ENCODE measurements at regions not wholly inside any gene's neighbourhood (a gene's known extent, or its start where the extent isn't known, plus 50 kb on each side); places are given as distances from the start of the nearest gene placed in this dataset.

GRCh38 chr6:140586426-140587061 lies 1212.1 kb upstream of the CITED2 start:
- no peak overlapping the region for H3K4me3 Mint-ChIP-seq
- H3K4me1 Mint-ChIP-seq = peaks cover 36% of the 10 kb centered on the region
- H3K27ac Mint-ChIP-seq = peak overlapping the region; percentile 73
- peaks cover 17% of the 10 kb centered on the region for H3K36me3 Mint-ChIP-seq (ENCODE audit: low read depth)
- H3K9me3 Mint-ChIP-seq = peaks cover 17% of the 10 kb centered on the region
- H3K27me3 Mint-ChIP-seq = peaks cover 5% of the 10 kb centered on the region
- ChIA-PET CTCF (interaction anchor here (1.0 kb wide), 1 partner anchor 17 kb away, joined by 3 read pairs; no protein-coding TSS in a partner anchor), POLR2A (no interaction called here)
- peak; percentile 14 for DNase-seq

GRCh38 chr6:140581601-140582000 lies 1207.2 kb upstream of the CITED2 start:
- Mint-ChIP-seq H3K27me3 (peaks cover 17% of the 10 kb centered on the region), H3K4me3 (peak overlapping the region; percentile 6), H3K36me3 (ENCODE audit: low read depth) (peaks cover 15% of the 10 kb centered on the region), H3K4me1 (peaks cover 38% of the 10 kb centered on the region), H3K9me3 (peaks cover 13% of the 10 kb centered on the region), H3K27ac (peak overlapping the region; percentile 0)
- ChIA-PET POLR2A (no interaction called here), CTCF (no interaction called here)
- DNase-seq = peak; percentile 22

GRCh38 chr6:140579918-140580317 lies 1205.5 kb upstream of the CITED2 start:
- Mint-ChIP-seq H3K9me3 (peaks cover 12% of the 10 kb centered on the region), H3K27me3 (peaks cover 23% of the 10 kb centered on the region), H3K36me3 (ENCODE audit: low read depth) (peaks cover 12% of the 10 kb centered on the region), H3K4me1 (peaks cover 29% of the 10 kb centered on the region), H3K4me3 (no peak overlapping the region), H3K27ac (no peak overlapping the region)
- ChIA-PET POLR2A (no interaction called here), CTCF (interaction anchor here (0.5 kb wide), 1 partner anchor 983 kb away, joined by 6 read pairs; no protein-coding TSS in a partner anchor)
- DNase-seq = no peak

GRCh38 chr6:140576004-140576555 lies 1201.6 kb upstream of the CITED2 start:
- H3K4me1 Mint-ChIP-seq = peaks cover 12% of the 10 kb centered on the region
- H3K27ac Mint-ChIP-seq = no peak overlapping the region
- CTCF ChIA-PET = interaction anchor here (1.1 kb wide), 1 partner anchor 9 kb away, joined by 3 read pairs; no protein-coding TSS in a partner anchor
- POLR2A ChIA-PET = no interaction called here
- H3K36me3 Mint-ChIP-seq (ENCODE audit: low read depth) = no peaks in the 10 kb centered on the region
- H3K27me3 Mint-ChIP-seq = peaks cover 26% of the 10 kb centered on the region
- no peaks in the 10 kb centered on the region for H3K9me3 Mint-ChIP-seq
- no peak for DNase-seq
- no peak overlapping the region for H3K4me3 Mint-ChIP-seq

GRCh38 chr6:140572867-140573266 lies 1198.4 kb upstream of the CITED2 start:
- no peaks in the 10 kb centered on the region for H3K36me3 Mint-ChIP-seq (ENCODE audit: low read depth)

GRCh38 chr6:140572129-140572528 lies 1197.7 kb upstream of the CITED2 start:
- ChIA-PET CTCF (no interaction called here), POLR2A (no interaction called here)
- H3K4me1 Mint-ChIP-seq = peaks cover 9% of the 10 kb centered on the region
- no peak for DNase-seq
- peaks cover 19% of the 10 kb centered on the region for H3K27me3 Mint-ChIP-seq
- H3K4me3 Mint-ChIP-seq = no peak overlapping the region
- H3K9me3 Mint-ChIP-seq = no peaks in the 10 kb centered on the region
- no peaks in the 10 kb centered on the region for H3K36me3 Mint-ChIP-seq (ENCODE audit: low read depth)
- no peak overlapping the region for H3K27ac Mint-ChIP-seq

More at GRCh38 chr6:140572867-140573266, 1198.4 kb upstream of the CITED2 start:
- no peak overlapping the region for H3K4me3 Mint-ChIP-seq
- no peak for DNase-seq
- peaks cover 22% of the 10 kb centered on the region for H3K27me3 Mint-ChIP-seq
- POLR2A ChIA-PET = no interaction called here
- CTCF ChIA-PET = no interaction called here
- no peaks in the 10 kb centered on the region for H3K9me3 Mint-ChIP-seq
- peaks cover 9% of the 10 kb centered on the region for H3K4me1 Mint-ChIP-seq
- H3K27ac Mint-ChIP-seq = no peak overlapping the region

- no peaks in the 10 kb centered on the region for H3K36me3 Mint-ChIP-seq (ENCODE audit: low read depth)
- H3K9me3 Mint-ChIP-seq = no peaks in the 10 kb centered on the region
- no peak overlapping the region for H3K4me3 Mint-ChIP-seq
- no peak for DNase-seq
- ChIA-PET CTCF (no interaction called here), POLR2A (no interaction called here)
- H3K27ac Mint-ChIP-seq = no peak overlapping the region
- H3K27me3 Mint-ChIP-seq = peaks cover 15% of the 10 kb centered on the region
- H3K4me1 Mint-ChIP-seq = peaks cover 9% of the 10 kb centered on the region
Measured at GRCh38 chr6:140571145-140571544, 1196.7 kb upstream of the CITED2 start.

GRCh38 chr6:140567466-140567865 lies 1193.0 kb upstream of the CITED2 start:
- Mint-ChIP-seq H3K4me1 (peaks cover 8% of the 10 kb centered on the region), H3K4me3 (no peak overlapping the region), H3K27me3 (peaks cover 10% of the 10 kb centered on the region), H3K27ac (no peak overlapping the region), H3K9me3 (no peaks in the 10 kb centered on the region), H3K36me3 (ENCODE audit: low read depth) (no peaks in the 10 kb centered on the region)
- CTCF ChIA-PET = no interaction called here
- POLR2A ChIA-PET = no interaction called here
- no peak for DNase-seq

GRCh38 chr6:140566781-140567277 lies 1192.4 kb upstream of the CITED2 start:
- H3K4me1 Mint-ChIP-seq = peaks cover 2% of the 10 kb centered on the region
- DNase-seq = no peak
- H3K4me3 Mint-ChIP-seq = no peak overlapping the region
- CTCF ChIA-PET = no interaction called here
- POLR2A ChIA-PET = no interaction called here
- no peaks in the 10 kb centered on the region for H3K36me3 Mint-ChIP-seq (ENCODE audit: low read depth)
- H3K27me3 Mint-ChIP-seq = peaks cover 10% of the 10 kb centered on the region
- no peaks in the 10 kb centered on the region for H3K9me3 Mint-ChIP-seq
- H3K27ac Mint-ChIP-seq = no peak overlapping the region

- Mint-ChIP-seq H3K27me3 (peaks cover 3% of the 10 kb centered on the region), H3K36me3 (ENCODE audit: low read depth) (no peaks in the 10 kb centered on the region), H3K9me3 (no peaks in the 10 kb centered on the region), H3K4me3 (no peak overlapping the region), H3K27ac (no peak overlapping the region), H3K4me1 (no peaks in the 10 kb centered on the region)
- DNase-seq = no peak
- POLR2A ChIA-PET = no interaction called here
- CTCF ChIA-PET = no interaction called here
Measured at GRCh38 chr6:140563728-140564127, 1189.3 kb upstream of the CITED2 start.

- ChIA-PET CTCF (no interaction called here), POLR2A (no interaction called here)
- Mint-ChIP-seq H3K9me3 (no peaks in the 10 kb centered on the region), H3K27ac (no peak overlapping the region), H3K36me3 (ENCODE audit: low read depth) (no peaks in the 10 kb centered on the region), H3K4me1 (no peaks in the 10 kb centered on the region), H3K4me3 (no peak overlapping the region), H3K27me3 (peaks cover 6% of the 10 kb centered on the region)
- DNase-seq = no peak
Measured at GRCh38 chr6:140561701-140562100, 1187.3 kb upstream of the CITED2 start.

- no peaks in the 10 kb centered on the region for H3K9me3 Mint-ChIP-seq
- H3K4me1 Mint-ChIP-seq = no peaks in the 10 kb centered on the region
- no peak for DNase-seq
Measured at GRCh38 chr6:140560671-140561070, 1186.2 kb upstream of the CITED2 start.

GRCh38 chr6:140559458-140559857 lies 1185.0 kb upstream of the CITED2 start:
- Mint-ChIP-seq H3K4me3 (no peak overlapping the region), H3K9me3 (no peaks in the 10 kb centered on the region), H3K4me1 (no peaks in the 10 kb centered on the region), H3K27ac (no peak overlapping the region), H3K27me3 (peaks cover 6% of the 10 kb centered on the region), H3K36me3 (ENCODE audit: low read depth) (no peaks in the 10 kb centered on the region)
- no peak for DNase-seq
- ChIA-PET POLR2A (no interaction called here), CTCF (no interaction called here)

More at GRCh38 chr6:140560671-140561070, 1186.2 kb upstream of the CITED2 start:
- CTCF ChIA-PET = no interaction called here
- Mint-ChIP-seq H3K27me3 (peaks cover 6% of the 10 kb centered on the region), H3K4me3 (no peak overlapping the region), H3K36me3 (ENCODE audit: low read depth) (no peaks in the 10 kb centered on the region), H3K27ac (no peak overlapping the region)
- POLR2A ChIA-PET = no interaction called here

- DNase-seq = no peak
- Mint-ChIP-seq H3K9me3 (no peaks in the 10 kb centered on the region), H3K36me3 (ENCODE audit: low read depth) (no peaks in the 10 kb centered on the region), H3K27ac (no peak overlapping the region), H3K27me3 (peaks cover 8% of the 10 kb centered on the region), H3K4me3 (no peak overlapping the region), H3K4me1 (no peaks in the 10 kb centered on the region)
- POLR2A ChIA-PET = no interaction called here
- CTCF ChIA-PET = no interaction called here
Measured at GRCh38 chr6:140554421-140554820, 1180.0 kb upstream of the CITED2 start.

Measured in activated CD4-positive, alpha-beta T cell treated with anti-CD3 and anti-CD28 coated beads, Interleukin-2, amount 10 ng/mL, durations not matched to agents 7 days and 5 days (primary cell).